ENCODE measurements at regions not wholly inside any gene's neighbourhood (a gene's known extent, or its start where the extent isn't known, plus 50 kb on each side); places are given as distances from the start of the nearest gene placed in this dataset.

GRCh38 chr5:3284506-3284905 lies 311.1 kb upstream of the IRX1 start:
- intact Hi-C loops (cut with micrococcal nuclease), result no loop called here

GRCh38 chr5:3282841-3283240 lies 312.8 kb upstream of the IRX1 start:
- intact Hi-C loops (cut with micrococcal nuclease), result no loop called here

- intact Hi-C loops (cut with micrococcal nuclease), result no loop called here
Observed at GRCh38 chr5:3281366-3281765, 314.3 kb upstream of the IRX1 start.

GRCh38 chr5:3278643-3279042 lies 317.0 kb upstream of the IRX1 start:
- intact Hi-C loops (cut with micrococcal nuclease), result no loop called here

GRCh38 chr5:3277590-3278196 lies 317.9 kb upstream of the IRX1 start:
- intact Hi-C loops (cut with micrococcal nuclease), result no loop called here

GRCh38 chr5:3276896-3277295 lies 318.7 kb upstream of the IRX1 start:
- intact Hi-C loops (cut with micrococcal nuclease), result no loop called here

- intact Hi-C loops (cut with micrococcal nuclease), result no loop called here
Observed at GRCh38 chr5:3269395-3270169, 326.1 kb upstream of the IRX1 start.

- intact Hi-C loops (cut with micrococcal nuclease), result no loop called here
Observed at GRCh38 chr5:3268760-3269330, 326.8 kb upstream of the IRX1 start.

- intact Hi-C loops (cut with micrococcal nuclease), result no loop called here
Observed at GRCh38 chr5:3266861-3267260, 328.8 kb upstream of the IRX1 start.

- intact Hi-C loops (cut with micrococcal nuclease), result no loop called here
Observed at GRCh38 chr5:3265936-3266335, 329.7 kb upstream of the IRX1 start.

- intact Hi-C loops (cut with micrococcal nuclease), result no loop called here
Observed at GRCh38 chr5:3265131-3265885, 330.3 kb upstream of the IRX1 start.

GRCh38 chr5:3262451-3262850 lies 333.2 kb upstream of the IRX1 start:
- intact Hi-C loops (cut with micrococcal nuclease), result no loop called here

- intact Hi-C loops (cut with micrococcal nuclease), result no loop called here
Observed at GRCh38 chr5:3261081-3261480, 334.6 kb upstream of the IRX1 start.

GRCh38 chr5:3258050-3258449 lies 337.6 kb upstream of the IRX1 start:
- intact Hi-C loops (cut with micrococcal nuclease), result no loop called here

GRCh38 chr5:3252235-3252634 lies 343.4 kb upstream of the IRX1 start:
- intact Hi-C loops (cut with micrococcal nuclease), result no loop called here

GRCh38 chr5:3251784-3252183 lies 343.8 kb upstream of the IRX1 start:
- intact Hi-C loops (cut with micrococcal nuclease), result no loop called here

GRCh38 chr5:3249401-3249800 lies 346.2 kb upstream of the IRX1 start:
- intact Hi-C loops (cut with micrococcal nuclease), result no loop called here

- intact Hi-C loops (cut with micrococcal nuclease), result no loop called here
Observed at GRCh38 chr5:3237276-3237868, 358.3 kb upstream of the IRX1 start.

- intact Hi-C loops (cut with micrococcal nuclease), result no loop called here
Observed at GRCh38 chr5:3234566-3234965, 361.1 kb upstream of the IRX1 start.

- intact Hi-C loops (cut with micrococcal nuclease), result no loop called here
Observed at GRCh38 chr5:3230941-3231340, 364.7 kb upstream of the IRX1 start.

- intact Hi-C loops (cut with micrococcal nuclease), result no loop called here
Observed at GRCh38 chr5:3230254-3230653, 365.4 kb upstream of the IRX1 start.

Measured in T-helper 2 cell treated with Interferon-gamma antibody and Interleukin-4, amounts not matched to agents 100 ng/mL and 5 ng/mL, for 36 hours (primary cell).